GM21526 (cell line): ENCODE measurements at regions not wholly inside any gene's neighbourhood (a gene's known extent, or its start where the extent isn't known, plus 50 kb on each side); places are given as distances from the start of the nearest gene placed in this dataset.

Experiments
- ATAC-seq: cut with Tn5 transposase; IDR thresholded peaks from one replicate; pipeline ENCODE4 v1.9.1; 2021; ENCODE audit warnings: moderate library complexity; ENCODE audit not compliant: unreplicated experiment, low FRiP score

DNA sequence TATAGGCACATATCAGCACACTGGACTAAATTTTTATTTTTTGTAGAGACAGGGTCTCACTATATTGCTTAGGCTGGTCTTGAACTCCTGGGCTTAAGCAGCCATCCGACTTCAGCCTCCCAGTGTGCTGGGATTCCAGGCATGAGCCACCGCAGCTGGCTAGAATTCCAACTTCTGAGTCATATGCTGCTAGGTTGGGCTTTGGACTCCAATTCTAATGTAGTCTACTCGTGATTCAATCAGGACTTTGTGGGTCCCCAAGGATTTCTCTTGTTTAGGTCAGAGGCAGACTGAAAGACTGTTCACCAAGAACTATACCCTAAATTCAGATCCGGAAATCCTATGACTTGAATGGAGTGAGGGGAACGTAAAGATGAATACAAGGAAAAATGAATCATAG is 68.2 kb upstream of the CHD1 start:
- ATAC-seq = no peak

DNA sequence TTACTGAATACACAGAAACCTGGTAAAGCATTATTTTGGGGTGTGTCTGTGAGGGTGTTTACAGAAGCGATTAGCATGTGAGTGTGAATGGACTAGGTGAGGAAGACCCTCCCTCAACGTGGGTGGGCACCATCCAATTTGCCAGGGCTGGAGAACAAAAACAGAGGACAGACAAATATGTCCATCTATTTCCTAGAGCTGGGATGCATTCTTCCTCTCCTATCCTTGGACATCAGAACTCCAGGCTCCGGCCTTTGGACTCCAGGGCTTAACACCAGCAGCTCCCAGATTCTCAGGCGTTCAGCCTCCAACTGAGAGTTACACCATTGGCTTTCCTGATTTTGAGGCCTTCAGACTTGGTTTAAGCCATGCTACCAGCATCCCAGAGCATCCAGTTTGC is 65.8 kb upstream of the CHD1 start:
- ATAC-seq = no peak

DNA sequence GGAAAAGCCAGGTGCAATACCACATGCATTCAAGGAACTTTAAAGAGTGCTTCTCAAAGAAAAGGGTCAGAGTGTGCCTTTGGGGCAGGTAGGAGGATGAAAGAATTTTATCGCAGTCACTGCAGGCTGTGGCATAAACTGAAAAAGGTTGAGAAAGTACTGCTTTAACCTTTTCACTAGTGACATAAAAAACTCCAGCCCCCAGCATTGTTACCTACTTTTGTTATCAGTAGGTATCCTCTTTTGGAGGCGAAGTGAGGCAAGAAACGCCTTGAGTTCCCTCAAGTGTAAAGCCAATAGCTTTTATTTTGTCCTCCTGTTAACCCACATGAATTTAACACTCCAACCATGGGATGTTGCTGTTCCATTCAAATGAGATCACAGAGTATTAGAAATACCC is 64.7 kb upstream of the CHD1 start:
- ATAC-seq = no peak

DNA sequence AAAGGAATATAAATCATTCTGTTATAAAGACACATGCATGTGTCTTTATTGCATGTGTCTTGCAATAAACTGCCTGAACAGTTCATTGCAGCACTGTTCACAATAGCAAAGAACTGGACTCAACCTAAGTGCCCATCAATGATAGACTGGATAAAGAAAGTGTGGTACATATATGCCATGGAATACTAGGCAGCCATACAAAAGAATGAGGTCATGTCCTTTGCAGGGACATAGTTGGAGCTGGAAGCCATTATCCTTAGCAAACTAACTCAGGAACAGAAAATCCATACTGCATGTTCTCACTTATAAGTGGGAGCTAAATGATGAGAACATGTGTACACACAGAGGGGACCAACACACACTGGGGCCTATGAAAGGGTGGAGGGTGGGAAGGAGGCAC is 63.7 kb upstream of the CHD1 start:
- no peak for ATAC-seq

DNA sequence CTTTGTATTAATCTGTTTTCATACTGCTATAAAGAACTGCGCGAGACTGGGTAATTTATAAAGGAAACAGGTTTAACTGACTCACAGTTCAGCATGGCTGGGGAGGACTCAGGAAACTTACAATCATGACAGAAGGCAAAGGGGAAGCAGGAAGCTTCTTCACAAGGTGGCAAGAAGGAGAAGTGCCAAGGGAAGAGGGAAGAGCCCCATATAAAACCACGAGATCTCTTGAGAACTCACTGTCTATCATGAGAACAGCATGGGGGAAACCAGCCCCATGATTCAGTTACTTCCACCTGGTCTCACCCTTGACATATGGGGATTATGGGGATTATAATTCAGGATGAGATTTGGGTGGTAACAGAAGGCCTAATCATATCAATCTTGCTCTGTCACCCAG is 60.9 kb upstream of the CHD1 start:
- no peak for ATAC-seq

DNA sequence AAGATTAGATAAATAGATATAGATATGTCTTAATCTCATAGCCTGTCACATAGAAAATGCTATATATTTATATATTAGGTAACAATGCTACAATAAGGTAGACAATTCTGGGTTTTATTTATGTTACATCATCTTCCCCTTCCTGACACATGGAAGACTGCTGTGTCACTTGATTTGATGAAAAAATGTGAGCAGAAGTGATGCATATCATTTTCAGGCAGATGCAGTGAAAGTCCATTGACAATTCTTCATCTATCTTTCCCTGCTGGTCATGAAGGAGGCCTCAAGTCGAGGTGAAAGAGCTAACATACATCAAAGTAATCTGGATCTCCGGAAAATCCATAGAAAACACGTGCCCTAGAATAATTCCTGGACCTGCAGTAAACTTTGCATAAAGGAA is 57.8 kb upstream of the CHD1 start:
- ATAC-seq = no peak

DNA sequence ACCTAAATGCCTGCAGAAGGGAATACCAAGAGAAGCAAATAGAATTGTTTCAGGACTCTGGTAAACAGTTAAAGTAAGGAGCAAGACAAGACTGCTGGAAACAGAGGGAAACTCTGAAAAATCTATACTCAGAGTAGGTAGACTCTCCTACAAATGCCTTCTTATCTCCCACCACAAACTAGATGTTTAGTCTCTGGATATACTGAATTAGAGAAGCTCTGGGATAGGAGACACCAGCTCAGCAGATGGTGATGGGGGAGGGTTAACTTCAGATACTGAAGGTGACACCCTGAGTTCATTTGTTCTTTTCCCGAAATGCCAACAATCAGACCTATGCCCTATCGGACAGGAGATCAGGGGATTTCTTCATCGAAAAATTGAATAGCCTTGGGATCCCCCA is 54.1 kb upstream of the CHD1 start:
- no peak for ATAC-seq
